H9 (cell line): ENCODE measurements at regions not wholly inside any gene's neighbourhood (a gene's known extent, or its start where the extent isn't known, plus 50 kb on each side); places are given as distances from the start of the nearest gene placed in this dataset.

Source experiments
- DNase-seq: peaks from one replicate; pipeline ENCODE4 v3.0.0-alpha.2; 2017
- H2AFZ ChIP-seq: one replicate; pipeline ENCODE4 v1.6.1; 2013; ENCODE audit warnings: mild to moderate bottlenecking, low read length, control low read depth, moderate library complexity
- H2AK5ac ChIP-seq: 2 replicates; pipeline ENCODE4 v1.6.1; 2013; ENCODE audit warnings: low read length, control low read depth, mixed read lengths; ENCODE audit not compliant: insufficient read length
- H2BK120ac ChIP-seq: one replicate; pipeline ENCODE4 v1.6.1; 2013; ENCODE audit warnings: low read depth, mild to moderate bottlenecking, low read length, control low read depth, inconsistent platforms; ENCODE audit not compliant: poor library complexity, severe bottlenecking
- H2BK12ac ChIP-seq: 2 replicates; pipeline ENCODE4 v1.6.1; 2013; ENCODE audit warnings: low read length, control low read depth, mixed read lengths, low read depth; ENCODE audit not compliant: insufficient read length
- H2BK15ac ChIP-seq: 2 replicates; pipeline ENCODE4 v1.6.1; 2013; ENCODE audit warnings: low read depth, low read length, control low read depth
- H2BK20ac ChIP-seq: one replicate; pipeline ENCODE4 v1.6.1; 2013; ENCODE audit warnings: low read depth, mild to moderate bottlenecking, low read length, control low read depth, inconsistent platforms; ENCODE audit not compliant: poor library complexity, severe bottlenecking
- H2BK5ac ChIP-seq: 2 replicates; pipeline ENCODE4 v1.6.1; 2013; ENCODE audit warnings: low read length, control low read depth, mixed read lengths; ENCODE audit not compliant: insufficient read length
- H3K14ac ChIP-seq: 2 replicates; pipeline ENCODE4 v1.6.1; 2013; ENCODE audit warnings: low read length, control low read depth; ENCODE audit not compliant: insufficient read depth
- H3K18ac ChIP-seq: 2 replicates; pipeline ENCODE4 v1.6.1; 2013; ENCODE audit warnings: low read depth, mild to moderate bottlenecking, mixed read lengths, low read length, control low read depth; ENCODE audit not compliant: insufficient read length
- H3K23ac ChIP-seq: 2 replicates; pipeline ENCODE4 v1.6.1; 2013; ENCODE audit warnings: low read length, control low read depth, mixed read lengths, low read depth; ENCODE audit not compliant: insufficient read length
- H3K23me2 ChIP-seq: 2 replicates; pipeline ENCODE4 v1.6.1; 2013; ENCODE audit warnings: low read depth, mild to moderate bottlenecking, mixed read lengths, low read length, control low read depth; ENCODE audit not compliant: insufficient read length, poor library complexity, severe bottlenecking
- H3K27ac ChIP-seq: 2 replicates; pipeline ENCODE4 v1.5.1; 2013; ENCODE audit warnings: low read length, control low read depth, mixed read lengths, low read depth; ENCODE audit not compliant: insufficient read length
- H3K27me3 ChIP-seq: 2 replicates; pipeline ENCODE4 v1.6.1; 2013; ENCODE audit warnings: low read length, control low read depth, inconsistent platforms; ENCODE audit not compliant: insufficient read depth
- H3K4ac ChIP-seq: 2 replicates; pipeline ENCODE4 v1.6.1; 2013; ENCODE audit warnings: low read depth, mild to moderate bottlenecking, control low read depth, inconsistent platforms, low read length, moderate library complexity
- H3K4me1 ChIP-seq: 2 replicates; pipeline ENCODE4 v1.6.1; 2013; ENCODE audit warnings: low read length, control low read depth, inconsistent platforms; ENCODE audit not compliant: insufficient read depth
- H3K4me2 ChIP-seq: 2 replicates; pipeline ENCODE4 v1.6.1; 2013; ENCODE audit warnings: low read length, control low read depth, mixed read lengths; ENCODE audit not compliant: insufficient read length, insufficient read depth
- H3K56ac ChIP-seq: 2 replicates; pipeline ENCODE4 v1.6.1; 2013; ENCODE audit warnings: low read depth, mild to moderate bottlenecking, mixed read lengths, low read length, control low read depth; ENCODE audit not compliant: insufficient read length
- H3K79me1 ChIP-seq: 2 replicates; pipeline ENCODE4 v1.6.1; 2013; ENCODE audit warnings: low read depth, mild to moderate bottlenecking, moderate library complexity, low read length, control low read depth, inconsistent platforms; ENCODE audit not compliant: insufficient read depth, poor library complexity, severe bottlenecking
- H3K79me2 ChIP-seq: 2 replicates; pipeline ENCODE4 v1.6.1; 2013; ENCODE audit warnings: low read length, control low read depth, inconsistent platforms; ENCODE audit not compliant: insufficient read depth
- H3K9ac ChIP-seq: 2 replicates; pipeline ENCODE4 v1.6.1; 2013; ENCODE audit warnings: low read length, control low read depth, mixed read lengths; ENCODE audit not compliant: insufficient read length; ENCODE audit errors: extremely low read depth
- H3K9me3 ChIP-seq: one replicate; pipeline ENCODE4 v1.6.1; 2013; ENCODE audit warnings: low read depth, low read length, inconsistent platforms; ENCODE audit not compliant: control insufficient read depth
- H3T11ph ChIP-seq: one replicate; pipeline ENCODE4 v1.6.1; 2013; ENCODE audit warnings: mild to moderate bottlenecking, low read length, control low read depth, inconsistent platforms
- H4K20me1 ChIP-seq: one replicate; pipeline ENCODE4 v1.6.1; 2013; ENCODE audit not compliant: control insufficient read depth, insufficient read length, insufficient read depth
- H4K5ac ChIP-seq: 2 replicates; pipeline ENCODE4 v1.6.1; 2013; ENCODE audit warnings: low read depth, mild to moderate bottlenecking, mixed read lengths, low read length, control low read depth; ENCODE audit not compliant: insufficient read length
- H4K8ac ChIP-seq: replicated peaks from 2 replicates; pipeline ENCODE4 v1.6.1; 2013; ENCODE audit warnings: low read length, control low read depth, mixed read lengths, low read depth; ENCODE audit not compliant: insufficient read length
- H4K91ac ChIP-seq: 2 replicates; pipeline ENCODE4 v1.6.1; 2013; ENCODE audit warnings: low read depth, mild to moderate bottlenecking, moderate library complexity, mixed read lengths, low read length, control low read depth; ENCODE audit not compliant: insufficient read length
- H3K27ac Mint-ChIP-seq, 3 experiments: 2 replicates in 2 of 3; 3 replicates in 1 of 3; pipeline ENCODE4 v1.8.0; 2020 to 2021; ENCODE audit warnings: mixed read lengths in 3 of 3, mild to moderate bottlenecking in 1 of 3, moderate library complexity in 1 of 3
- H3K27me3 Mint-ChIP-seq: 2 replicates; pipeline ENCODE4 v1.8.0; 2021; ENCODE audit warnings: low read depth, mild to moderate bottlenecking, moderate library complexity, mixed read lengths
- H3K36me3 Mint-ChIP-seq, 3 experiments: 2 replicates in 2 of 3; 3 replicates in 1 of 3; pipeline ENCODE4 v1.8.0; 2020 to 2021; ENCODE audit warnings: low read depth in 3 of 3, mixed read lengths in 3 of 3; ENCODE audit not compliant: insufficient read depth in 1 of 3
- H3K4me1 Mint-ChIP-seq, 2 experiments: 2 replicates each; pipeline ENCODE4 v1.8.0; 2020; ENCODE audit warnings: mixed read lengths in 2 of 2
- H3K4me3 Mint-ChIP-seq, 2 experiments: 2 replicates in 1 of 2; 3 replicates in 1 of 2; pipeline ENCODE4 v1.8.0; 2020 to 2021; ENCODE audit warnings: mild to moderate bottlenecking in 2 of 2, mixed read lengths in 2 of 2, moderate library complexity in 1 of 2
- H3K9me3 Mint-ChIP-seq, 2 experiments: 2 replicates in 1 of 2; 3 replicates in 1 of 2; pipeline ENCODE4 v1.8.0; 2020; ENCODE audit warnings: mild to moderate bottlenecking in 2 of 2, mixed read lengths in 2 of 2, moderate library complexity in 1 of 2
- WGBS: extraction: QIAGEN DNeasy Blood & Tissue Kit; methylation state at CpG from one replicate; pipeline ENCODE4 v1.1.7; 2013; ENCODE audit warnings: missing lambda C conversion rate, low lambda C conversion rate, mixed read lengths; ENCODE audit not compliant: insufficient read length; ENCODE audit errors: extremely low coverage; 5-methylcytosine and 5-hydroxymethylcytosine counted together
- TF ChIP-seq, protein P1 (sequence below): fragments of 200-600 bp; sonication (generic); conservative IDR thresholded peaks from 3 replicates; pipeline ENCODE4 v1.8.0; 2021; ENCODE audit warnings: antibody characterized with exemption, mild to moderate bottlenecking

DNA sequence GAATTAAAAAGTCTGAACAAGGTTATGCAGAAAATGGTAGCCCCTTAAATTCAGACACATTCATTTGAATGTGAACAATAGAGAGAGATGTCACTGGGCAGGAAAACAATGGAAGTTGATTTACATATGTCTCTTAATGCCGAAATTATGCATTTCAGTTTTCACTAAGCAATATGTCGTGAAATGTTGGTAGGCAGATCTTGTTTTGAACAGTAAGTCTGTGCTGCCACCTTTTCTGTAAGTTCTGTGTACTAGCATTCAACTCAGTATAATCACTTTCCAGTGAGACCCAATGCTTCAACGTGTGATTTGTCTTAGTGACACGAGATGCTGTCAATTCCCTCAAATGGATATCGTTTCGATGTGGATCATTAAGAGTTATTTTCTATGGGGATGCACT is 222.7 kb upstream of the VCX3A start:
- no peak overlapping the region for H4K91ac ChIP-seq
- no peak for DNase-seq
- H3K4ac ChIP-seq = no peak overlapping the region
- Mint-ChIP-seq H3K36me3 (peaks cover 9 to 32% (median 9%) of the 10 kb centered on the region in 3 experiments), H3K4me3 (no peak overlapping the region), H3K27ac (no peak overlapping the region), H3K4me1 (peaks cover 6 to 20% of the 10 kb centered on the region in 2 experiments), H3K27me3 (no peaks in the 10 kb centered on the region), H3K9me3 (peaks cover 15 to 19% of the 10 kb centered on the region in 2 experiments)
- no peak overlapping the region for H4K5ac ChIP-seq
- no peak overlapping the region for H3K56ac ChIP-seq
- H3K27ac ChIP-seq = no peak overlapping the region
- no peak overlapping the region for H2BK5ac ChIP-seq
- no peaks in the 10 kb centered on the region for H3K9me3 ChIP-seq
- no peak overlapping the region for H2BK20ac ChIP-seq
- no peak overlapping the region for H3T11ph ChIP-seq
- no peak overlapping the region for H2BK120ac ChIP-seq
- H3K18ac ChIP-seq = no peak overlapping the region
- H3K4me1 ChIP-seq = no peaks in the 10 kb centered on the region
- TF ChIP-seq, protein P1, sequence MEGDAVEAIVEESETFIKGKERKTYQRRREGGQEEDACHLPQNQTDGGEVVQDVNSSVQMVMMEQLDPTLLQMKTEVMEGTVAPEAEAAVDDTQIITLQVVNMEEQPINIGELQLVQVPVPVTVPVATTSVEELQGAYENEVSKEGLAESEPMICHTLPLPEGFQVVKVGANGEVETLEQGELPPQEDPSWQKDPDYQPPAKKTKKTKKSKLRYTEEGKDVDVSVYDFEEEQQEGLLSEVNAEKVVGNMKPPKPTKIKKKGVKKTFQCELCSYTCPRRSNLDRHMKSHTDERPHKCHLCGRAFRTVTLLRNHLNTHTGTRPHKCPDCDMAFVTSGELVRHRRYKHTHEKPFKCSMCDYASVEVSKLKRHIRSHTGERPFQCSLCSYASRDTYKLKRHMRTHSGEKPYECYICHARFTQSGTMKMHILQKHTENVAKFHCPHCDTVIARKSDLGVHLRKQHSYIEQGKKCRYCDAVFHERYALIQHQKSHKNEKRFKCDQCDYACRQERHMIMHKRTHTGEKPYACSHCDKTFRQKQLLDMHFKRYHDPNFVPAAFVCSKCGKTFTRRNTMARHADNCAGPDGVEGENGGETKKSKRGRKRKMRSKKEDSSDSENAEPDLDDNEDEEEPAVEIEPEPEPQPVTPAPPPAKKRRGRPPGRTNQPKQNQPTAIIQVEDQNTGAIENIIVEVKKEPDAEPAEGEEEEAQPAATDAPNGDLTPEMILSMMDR = no peak
- no peak overlapping the region for H2BK15ac ChIP-seq
- no CpG with 5 or more reads among the region's 6 CpGs for WGBS
- H3K14ac ChIP-seq = no peak overlapping the region
- no peaks in the 10 kb centered on the region for H3K79me1 ChIP-seq
- H2AFZ ChIP-seq = no peak overlapping the region
- no peak overlapping the region for H4K8ac ChIP-seq
- H4K20me1 ChIP-seq = no peaks in the 10 kb centered on the region
- H3K23me2 ChIP-seq = no peaks in the 10 kb centered on the region
- no peak overlapping the region for H3K4me2 ChIP-seq
- H3K79me2 ChIP-seq = no peaks in the 10 kb centered on the region
- H3K9ac ChIP-seq = no peak overlapping the region
- no peak overlapping the region for H2BK12ac ChIP-seq
- no peak overlapping the region for H3K23ac ChIP-seq
- H3K27me3 ChIP-seq = no peaks in the 10 kb centered on the region
- no peak overlapping the region for H2AK5ac ChIP-seq
